ENCODE measurements at regions not wholly inside any gene's neighbourhood (a gene's known extent, or its start where the extent isn't known, plus 50 kb on each side); places are given as distances from the start of the nearest gene placed in this dataset.

DNA sequence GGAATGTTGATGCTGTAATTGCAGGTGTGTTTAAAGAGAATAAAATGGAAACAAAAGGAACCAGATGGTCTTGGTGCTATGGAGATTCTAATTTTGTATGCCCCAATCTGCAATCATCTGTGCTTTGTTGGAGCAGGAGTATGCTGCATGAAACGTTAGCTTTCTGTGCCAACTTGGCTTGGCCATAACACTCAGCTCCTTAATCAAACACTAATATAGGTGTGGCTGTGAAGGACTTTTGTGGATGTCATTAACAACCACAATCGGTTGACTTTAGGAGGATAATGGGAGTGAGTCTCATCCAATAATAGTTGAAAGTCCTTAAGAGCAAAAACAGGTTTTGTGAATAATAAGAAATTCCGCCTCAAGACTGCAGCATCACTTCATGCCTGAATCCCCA, 399.2 kb downstream of the NLGN4X start:
- DNase-seq (ENCODE audit: low read depth): no peak

DNA sequence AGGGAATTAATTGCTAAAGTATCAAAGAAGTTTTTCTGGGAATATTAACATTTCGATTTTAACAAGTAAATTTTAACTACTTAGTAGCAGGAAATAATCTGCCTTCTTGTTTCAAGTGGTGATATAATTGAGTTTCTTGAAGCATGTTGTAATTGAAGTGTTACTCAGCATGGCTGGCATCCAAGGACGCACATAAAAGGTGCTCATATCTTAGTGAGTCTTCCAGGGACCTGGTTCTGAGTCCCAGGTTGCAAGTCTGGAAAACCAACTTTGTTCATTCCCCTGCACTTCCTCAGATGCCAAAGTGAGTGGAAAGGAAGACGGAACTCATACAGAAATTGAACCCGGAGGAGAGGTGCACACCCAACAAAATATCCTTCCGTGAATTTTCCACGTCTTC, 399.6 kb downstream of the NLGN4X start:
- DNase-seq (ENCODE audit: low read depth): no peak

DNA sequence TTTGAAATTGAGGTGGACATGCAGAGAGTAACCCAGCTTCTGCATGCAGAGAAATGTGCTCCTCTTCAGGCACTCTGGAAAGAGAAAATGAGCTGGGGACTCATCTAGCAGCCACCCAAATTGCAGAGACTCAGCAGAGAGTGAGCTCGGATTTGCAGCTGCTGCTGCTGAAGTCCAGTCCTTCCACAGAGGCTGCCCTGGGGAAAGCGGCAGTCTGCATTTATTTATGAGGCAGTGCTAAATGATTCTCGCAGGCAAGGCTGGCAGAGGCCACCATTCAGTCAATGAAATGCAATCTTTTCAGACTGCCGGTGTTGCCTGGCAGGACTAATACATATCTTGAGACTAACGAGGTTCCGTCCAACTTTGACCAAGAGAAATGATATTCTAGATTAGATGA, 404.8 kb downstream of the NLGN4X start:
- no peak for DNase-seq (ENCODE audit: low read depth)

DNA sequence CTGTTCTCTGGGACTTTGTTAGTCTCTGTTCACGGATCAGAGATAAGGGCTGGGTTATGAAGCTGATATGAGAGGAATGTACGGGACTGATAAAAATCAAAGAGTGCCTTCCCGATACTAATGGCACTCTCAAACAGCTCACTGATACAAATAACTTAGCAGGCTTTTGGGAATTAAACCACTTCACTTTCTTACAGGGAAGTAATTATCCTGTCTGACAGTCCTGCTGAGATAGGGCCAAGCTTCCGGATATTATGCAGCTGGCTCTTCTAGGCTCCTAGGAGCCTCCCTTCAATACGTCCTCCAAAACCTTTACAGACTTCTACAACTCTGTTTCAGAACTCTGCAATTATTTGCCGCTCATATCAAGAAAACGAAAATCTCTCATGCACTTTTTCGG, 418.0 kb downstream of the NLGN4X start:
- DNase-seq (ENCODE audit: low read depth): no peak

DNA sequence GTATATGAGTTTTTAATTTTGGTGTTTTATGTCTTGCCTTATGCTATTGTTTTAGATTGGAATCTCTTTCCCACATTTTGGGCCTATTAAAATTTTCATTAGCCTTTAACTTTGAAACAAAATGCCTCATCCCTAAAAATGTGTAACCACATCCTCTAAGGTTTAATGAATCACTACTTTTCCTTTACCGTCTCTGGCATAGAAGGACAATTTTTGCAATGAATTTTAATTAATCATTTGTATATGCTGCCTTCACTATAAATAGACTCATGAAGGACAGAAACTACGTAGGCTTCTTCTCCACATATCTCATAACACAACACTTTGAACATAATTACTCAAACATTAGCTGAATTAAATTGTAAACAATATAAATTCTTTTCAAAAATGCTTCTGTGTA, 421.5 kb downstream of the NLGN4X start:
- DNase-seq (ENCODE audit: low read depth): no peak

DNA sequence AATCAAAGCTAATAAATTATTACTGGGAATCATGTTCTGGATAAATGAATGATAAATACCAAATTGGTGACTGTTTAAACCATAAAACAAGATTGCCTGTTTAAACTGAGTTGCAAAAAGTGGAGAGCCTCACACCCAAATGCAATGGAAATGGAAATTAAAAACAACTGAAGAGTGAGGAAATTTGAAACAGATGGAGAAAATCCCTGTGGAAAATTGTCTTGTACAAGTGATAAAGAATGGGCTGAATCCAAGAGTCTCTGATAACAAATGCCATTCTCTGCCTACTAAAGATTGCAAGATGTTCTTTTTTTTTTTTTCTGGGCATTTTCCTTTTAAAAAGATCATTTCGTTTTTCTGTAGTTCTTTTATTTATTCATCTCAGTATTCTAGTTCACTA, 426.3 kb downstream of the NLGN4X start:
- DNase-seq (ENCODE audit: low read depth): no peak

DNA sequence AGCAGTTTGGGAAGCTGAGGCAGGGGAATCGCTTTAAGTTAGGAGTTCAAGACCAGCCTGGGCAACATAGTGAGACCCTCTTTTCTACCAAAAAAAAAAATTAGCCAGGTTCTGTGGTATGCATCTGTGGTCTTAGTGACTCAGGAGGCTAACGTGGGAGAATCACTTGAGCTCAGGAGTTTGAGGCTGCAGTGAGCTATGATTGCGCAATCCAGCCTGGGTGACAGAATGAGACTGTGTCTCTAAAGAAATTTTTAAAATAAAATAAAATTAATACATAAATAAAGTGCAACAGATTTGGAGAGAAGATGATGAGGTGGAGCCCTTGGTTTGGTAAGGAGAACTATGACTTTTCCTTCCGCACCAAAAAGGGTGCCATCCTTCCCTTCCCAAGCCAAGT, 436.9 kb downstream of the NLGN4X start:
- DNase-seq (ENCODE audit: low read depth): no peak

DNA sequence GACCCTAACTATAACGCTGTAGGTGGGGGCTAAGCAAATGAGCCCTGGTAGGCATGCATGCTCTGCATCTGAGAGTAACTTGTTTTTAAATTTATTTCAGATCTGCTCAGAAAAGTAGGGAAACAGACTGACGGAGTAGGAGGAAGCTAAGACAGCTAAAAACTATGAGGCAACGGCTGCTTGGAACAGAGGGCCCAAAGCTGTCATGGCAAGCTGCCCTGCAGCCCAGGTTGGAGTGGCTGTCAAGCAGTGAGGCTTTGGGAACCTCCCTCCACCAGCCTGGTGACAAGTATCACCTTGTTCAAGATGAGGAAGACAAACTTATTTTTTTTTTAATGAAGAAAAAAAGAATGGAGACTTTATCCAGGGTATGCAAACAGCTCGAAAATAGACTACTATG, 439.8 kb downstream of the NLGN4X start:
- DNase-seq (ENCODE audit: low read depth): no peak

DNA sequence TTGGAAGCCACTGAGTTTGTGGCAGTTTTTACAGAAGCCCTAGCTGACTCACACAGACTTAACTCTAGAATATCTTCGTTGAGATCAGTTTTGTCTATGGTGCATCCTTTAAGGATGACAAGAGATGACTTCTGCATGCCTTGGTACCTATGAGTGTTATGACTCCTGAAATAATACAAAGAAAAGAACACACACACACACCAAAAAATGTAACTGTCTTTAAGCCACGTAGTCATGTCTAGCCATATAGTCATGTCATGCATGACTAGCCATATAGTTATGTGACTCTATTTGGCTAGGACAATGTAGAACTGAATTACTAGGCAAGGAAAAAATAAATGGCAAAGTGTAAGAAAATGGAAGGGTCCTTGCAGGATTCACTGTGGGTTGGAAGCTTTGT, 447.8 kb downstream of the NLGN4X start:
- no peak for DNase-seq (ENCODE audit: low read depth)

DNA sequence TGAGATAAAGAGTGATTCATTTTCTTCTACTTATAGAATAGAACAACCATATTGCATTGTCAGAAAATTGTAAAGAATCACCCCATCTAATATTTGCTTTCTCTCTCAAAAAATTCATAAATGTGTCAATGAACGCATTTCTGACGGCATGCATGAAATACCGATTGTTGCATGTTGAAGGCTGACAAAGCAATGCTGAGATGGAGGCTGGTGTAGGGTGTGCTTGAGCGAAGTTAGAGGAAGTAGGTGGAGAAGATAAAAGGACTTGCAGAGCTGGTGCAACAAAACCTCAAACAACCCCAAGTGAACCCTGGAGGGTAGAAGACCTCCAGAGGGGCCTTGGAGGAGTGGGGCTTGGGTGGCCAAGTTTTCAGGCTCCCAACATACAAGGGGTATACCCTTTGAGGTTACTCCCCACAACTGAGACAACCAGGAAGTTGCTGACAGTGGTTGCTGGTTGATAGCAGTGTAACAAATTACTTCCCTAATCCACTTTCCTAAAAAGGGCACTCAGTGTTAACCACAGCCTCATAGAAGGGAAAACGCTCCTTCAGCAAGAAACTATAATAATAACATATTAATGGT, 452.7 kb downstream of the NLGN4X start:
- DNase-seq (ENCODE audit: low read depth): no peak

DNA sequence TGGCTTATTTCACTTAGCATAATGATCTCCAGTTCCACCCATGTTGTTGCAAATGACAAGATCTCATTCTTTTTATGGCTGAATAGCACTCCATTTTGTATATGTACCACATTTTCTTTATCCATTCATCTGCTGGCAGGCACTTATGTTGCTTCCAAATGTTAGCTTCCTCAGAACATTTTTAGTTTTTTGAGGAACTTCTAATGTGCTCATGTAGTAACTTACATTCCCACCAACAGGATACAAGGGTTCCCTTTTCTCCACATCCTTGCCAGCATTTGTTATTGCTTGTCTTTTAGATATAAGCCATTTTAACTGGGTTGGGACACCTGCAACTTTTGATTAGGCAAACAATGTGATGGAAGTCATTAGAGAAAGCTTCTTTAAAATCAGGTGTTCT, 454.2 kb downstream of the NLGN4X start:
- DNase-seq (ENCODE audit: low read depth): no peak

DNA sequence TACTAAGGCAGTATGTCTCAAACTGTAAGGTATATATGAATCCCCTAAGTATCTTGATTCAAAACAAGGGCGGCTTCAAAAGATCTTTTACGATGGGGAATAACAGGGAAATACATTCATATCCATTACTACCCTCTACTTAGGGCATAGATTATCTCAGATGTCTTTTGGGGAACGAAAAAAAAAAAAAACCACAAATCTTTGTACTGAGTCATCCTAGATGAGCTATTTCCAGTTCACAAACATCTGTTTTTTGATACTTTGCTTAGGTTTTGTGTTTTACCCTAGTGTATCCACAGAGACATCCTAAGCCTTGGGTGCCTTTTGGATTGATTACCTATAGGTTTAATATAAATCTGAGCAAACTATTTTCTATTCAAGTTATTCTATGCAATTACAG, 457.2 kb downstream of the NLGN4X start:
- DNase-seq (ENCODE audit: low read depth): no peak

DNA sequence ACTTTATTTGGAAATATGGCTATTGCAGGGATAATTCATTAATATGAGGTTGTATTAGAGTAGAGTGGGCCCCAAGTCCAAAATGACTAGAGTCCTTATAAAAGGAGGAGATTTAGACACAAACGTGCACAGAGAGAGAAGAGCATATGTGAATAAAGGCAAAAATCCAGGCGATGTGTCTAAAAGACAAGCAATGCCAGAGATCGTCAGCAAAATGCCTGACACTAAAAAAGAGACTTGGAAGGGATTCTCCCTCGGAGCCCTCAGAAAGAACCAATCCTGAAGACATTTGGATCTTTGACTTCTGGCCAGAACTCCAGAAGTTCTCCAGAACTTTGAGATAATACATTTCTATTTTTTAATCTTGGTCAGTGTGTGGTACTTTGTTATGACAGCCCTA, 472.1 kb downstream of the NLGN4X start:
- no peak for DNase-seq (ENCODE audit: low read depth)

DNA sequence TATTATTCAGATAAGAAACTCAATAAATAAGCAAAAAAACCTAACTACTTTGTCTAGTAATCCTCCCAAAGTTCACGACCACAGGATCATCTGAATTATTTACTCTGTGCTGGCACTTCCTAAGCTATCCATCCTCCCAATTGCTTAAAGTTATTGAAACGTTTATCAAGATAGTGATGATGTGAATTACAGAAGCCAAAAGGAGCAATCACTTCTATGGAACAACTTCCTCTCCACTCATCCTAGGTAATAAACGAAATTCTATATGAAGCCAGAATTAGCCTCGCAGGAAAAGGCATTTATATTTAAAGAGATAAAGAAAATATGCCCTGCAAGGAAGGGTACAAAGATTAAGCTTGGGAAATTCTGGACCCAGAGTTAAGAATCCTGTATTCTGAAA, 475.4 kb downstream of the NLGN4X start:
- no peak for DNase-seq (ENCODE audit: low read depth)

DNA sequence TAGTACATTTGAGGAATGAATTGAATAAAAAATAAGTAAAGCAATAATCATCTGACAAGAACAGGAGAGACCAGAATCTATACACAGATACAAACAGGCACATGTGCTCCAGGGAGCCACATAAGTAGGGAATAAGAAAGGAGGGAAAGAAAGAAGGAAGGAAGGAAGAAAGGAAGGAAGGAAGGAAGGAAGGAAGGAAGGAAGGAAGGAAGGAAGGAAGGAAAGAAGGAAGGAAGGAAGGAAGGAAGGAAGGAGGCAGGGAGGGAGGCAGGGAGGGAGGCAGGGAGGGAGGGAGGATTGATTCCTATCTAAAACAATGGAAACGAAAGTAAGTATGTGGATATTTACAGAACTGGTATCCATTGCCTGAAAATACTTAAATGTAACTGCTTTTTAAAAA, 475.8 kb downstream of the NLGN4X start:
- DNase-seq (ENCODE audit: low read depth): no peak

DNA sequence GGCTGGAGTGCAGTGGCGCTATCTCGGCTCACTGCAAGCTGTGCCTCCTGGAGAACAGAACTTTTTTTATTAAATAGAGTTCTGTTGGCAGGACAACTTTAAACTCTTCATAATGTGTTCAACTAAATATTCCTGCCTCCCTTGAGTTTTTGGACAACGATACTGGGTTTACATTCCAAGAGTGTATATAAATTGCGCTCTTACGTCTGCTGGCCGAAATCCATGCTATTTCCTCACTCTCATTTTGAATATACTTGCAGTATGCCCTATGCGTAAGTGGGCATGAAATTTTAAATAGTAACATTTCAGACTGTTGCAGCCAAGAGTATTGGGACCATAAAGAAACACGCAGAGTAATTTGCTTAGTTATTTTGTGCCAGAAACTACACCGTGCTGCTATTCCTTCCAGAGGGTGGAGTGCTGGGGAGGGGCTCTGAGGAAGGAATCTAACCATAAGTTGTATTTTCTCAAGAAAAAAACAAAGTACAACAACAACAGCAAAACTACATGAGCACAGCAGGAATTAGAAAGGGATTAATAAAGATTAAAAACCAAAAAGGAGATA, 480.0 kb downstream of the NLGN4X start:
- no peak for DNase-seq (ENCODE audit: low read depth)

DNA sequence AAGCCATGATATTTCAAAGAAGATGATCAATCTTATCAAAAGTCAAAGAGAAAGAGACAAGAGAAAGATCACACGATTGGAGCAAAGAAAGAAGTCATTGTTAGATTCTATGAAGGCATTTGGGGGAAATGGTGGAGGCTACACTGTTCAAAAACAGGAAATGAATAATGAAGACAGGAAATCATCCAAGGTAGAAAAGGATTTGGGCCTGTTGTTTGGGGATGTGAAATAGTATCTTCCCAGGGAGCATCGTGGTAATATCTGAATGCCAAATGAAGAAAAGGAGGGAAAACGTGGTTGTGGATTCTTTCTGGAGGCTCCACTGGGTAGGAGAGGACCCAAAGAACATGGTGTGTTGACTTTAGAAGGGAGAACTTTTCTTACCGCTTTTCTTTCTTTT, 482.4 kb downstream of the NLGN4X start:
- DNase-seq (ENCODE audit: low read depth): no peak

DNA sequence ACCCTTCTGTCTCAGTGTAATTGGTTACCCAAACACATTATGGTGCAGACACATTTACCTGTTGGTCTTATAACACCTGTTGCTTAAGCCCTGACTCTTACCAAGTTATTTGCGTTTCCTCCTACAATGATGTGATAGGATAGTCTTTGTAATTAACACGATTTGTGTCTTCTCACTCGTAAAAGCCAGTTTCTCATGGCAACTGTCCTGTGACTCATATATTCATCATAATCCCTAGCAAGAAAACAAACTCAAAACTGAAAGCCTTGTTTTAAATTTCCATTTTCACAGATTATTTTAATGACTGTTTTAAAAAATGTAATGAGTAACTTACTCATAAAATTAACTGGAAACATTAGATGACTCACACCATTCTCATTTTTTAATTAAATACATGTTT, 495.2 kb downstream of the NLGN4X start:
- no peak for DNase-seq (ENCODE audit: low read depth)

DNA sequence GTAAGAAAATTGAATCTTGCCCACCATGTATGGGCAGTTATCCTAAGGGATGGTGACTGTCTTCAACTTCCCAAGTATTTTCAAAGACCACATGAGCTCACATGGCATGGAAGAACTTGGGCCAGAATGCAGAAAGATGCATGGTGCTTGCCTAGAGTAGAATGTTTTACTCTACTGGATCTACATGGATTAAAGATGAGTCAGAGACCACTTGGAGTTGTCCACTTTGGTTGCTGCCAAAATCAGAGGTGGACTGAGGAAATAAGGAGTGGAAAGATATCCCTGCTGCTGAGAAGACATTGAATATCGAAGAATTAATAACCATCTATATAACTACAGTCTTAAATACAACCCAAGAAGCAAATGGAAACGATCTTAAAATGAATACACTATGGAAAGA, 498.1 kb downstream of the NLGN4X start:
- no peak for DNase-seq (ENCODE audit: low read depth)

DNA sequence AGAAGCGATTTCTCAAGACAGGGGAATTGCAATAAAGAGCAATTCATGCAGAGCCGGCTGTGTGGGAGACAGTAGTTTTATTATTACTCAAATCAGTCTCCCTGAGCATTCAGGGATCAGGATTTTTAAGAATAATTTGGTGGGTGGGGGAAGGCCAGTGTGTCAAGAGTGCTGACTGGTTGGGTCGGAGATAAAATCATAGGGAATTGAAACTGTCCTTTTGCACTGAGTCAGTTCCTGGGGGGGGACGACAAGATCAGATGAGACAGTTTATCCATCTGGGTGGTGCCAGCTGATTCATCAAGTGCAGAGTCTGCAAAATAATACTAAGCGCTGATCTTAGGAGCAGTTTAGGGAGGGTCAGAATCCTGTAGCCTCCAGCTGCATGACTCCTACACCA, 502.4 kb downstream of the NLGN4X start:
- DNase-seq (ENCODE audit: low read depth): no peak

DNA sequence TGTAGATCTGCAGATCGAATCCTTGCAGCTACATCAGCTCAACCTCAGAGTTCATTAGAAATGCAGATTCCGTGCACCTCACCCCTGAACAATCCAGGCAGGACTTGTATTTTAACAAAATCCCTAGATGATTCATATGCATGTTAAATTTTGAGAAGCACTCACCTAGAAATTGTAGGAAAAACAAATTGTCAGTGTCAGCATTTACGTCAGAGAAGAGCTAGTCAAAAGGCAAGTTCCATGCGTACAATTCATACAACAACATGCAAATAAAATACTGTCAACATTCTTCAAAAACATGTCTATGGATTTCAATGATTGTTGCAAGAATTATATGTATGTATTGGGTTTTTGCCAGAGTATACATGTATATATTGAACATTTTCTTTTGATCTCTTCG, 504.5 kb downstream of the NLGN4X start:
- no peak for DNase-seq (ENCODE audit: low read depth)

DNA sequence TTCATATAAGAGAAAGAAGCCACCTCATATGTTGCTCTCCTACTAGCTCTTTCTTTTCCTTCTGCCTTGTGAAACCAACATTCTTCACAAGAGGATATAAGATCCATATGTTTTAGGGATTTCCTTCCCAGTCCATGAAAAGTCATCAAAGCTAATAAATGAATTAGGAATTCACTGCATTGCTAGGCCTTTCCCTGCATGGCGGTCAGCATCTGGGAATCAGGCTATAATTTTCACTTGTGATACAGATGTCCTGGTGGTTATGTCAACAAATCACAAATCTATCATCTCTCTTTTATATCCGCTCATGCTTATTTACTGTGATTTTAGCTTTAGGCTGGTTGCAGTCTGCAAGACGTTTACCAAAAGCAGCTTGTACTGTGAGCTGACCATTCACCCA, 510.0 kb downstream of the NLGN4X start:
- DNase-seq (ENCODE audit: low read depth): no peak

DNA sequence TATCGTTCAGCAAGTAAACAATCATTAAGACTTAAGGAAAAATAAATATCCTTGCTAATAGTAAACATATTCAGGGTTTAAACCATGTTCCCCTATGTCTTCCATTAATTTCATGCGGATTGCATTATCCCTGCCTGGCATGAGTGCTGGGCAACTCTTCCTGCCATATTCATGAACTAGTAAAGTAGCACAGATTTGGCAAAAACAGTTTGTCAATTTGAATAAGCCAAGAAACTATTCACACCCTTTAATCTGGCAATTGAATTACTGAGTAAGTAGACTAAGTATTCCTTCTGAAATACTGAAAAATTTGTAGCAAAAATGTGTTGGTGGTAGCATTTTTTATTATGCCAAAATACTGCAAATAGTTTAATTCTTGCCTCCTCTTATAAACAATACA, 512.0 kb downstream of the NLGN4X start:
- DNase-seq (ENCODE audit: low read depth): no peak

DNA sequence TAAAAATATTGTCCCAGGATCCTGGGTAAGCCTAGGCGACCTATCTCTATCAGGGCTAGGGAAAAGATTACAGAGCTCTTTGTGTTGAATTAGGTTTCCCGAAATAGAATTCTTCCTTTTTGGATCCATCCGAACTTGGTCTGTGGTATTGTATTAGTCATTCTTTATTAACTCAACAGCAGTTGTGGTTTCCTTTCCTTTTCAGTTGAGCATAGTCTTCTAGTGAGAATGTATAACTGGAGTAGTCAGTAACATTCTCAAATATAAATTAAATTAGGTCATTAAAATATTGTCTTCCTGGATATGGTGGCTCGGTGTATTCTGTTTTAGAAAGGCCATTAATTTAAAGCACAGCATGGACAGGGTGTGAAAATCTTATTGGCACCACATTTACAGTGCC, 520.4 kb downstream of the NLGN4X start:
- DNase-seq (ENCODE audit: low read depth): no peak

DNA sequence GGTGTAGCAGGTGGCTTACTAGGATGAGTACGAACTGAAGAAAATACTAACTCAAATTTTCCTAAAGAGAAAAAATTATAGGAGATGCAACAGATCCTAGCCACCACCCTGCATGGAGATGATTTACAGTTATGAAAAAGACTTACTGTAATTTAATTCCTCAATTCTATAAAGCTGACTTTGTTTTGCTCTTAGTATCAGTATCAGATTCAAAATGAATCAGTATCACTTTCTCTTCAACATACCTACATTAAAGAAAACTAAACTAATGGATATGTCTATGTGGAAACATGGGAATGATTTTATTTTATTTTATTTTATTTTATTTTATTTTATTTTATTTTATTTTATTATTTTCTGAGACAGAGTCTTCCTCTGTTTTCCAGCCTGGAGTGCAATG, 525.8 kb downstream of the NLGN4X start:
- no peak for DNase-seq (ENCODE audit: low read depth)
